HEK293 (cell line): ENCODE measurements at regions not wholly inside any gene's neighbourhood (a gene's known extent, or its start where the extent isn't known, plus 50 kb on each side); places are given as distances from the start of the nearest gene placed in this dataset.

Experiments
- CTCF ChIA-PET: fragments of 350-600 bp; formaldehyde crosslinking; extraction: SDS; loops from one replicate; lab custom pipeline; 2021; ENCODE audit warnings: antibody characterized with exemption; lab: Yijun Ruan, JAX
- POLR2A ChIA-PET: fragments of 300-600 bp; formaldehyde crosslinking; extraction: SDS; loops from one replicate; lab custom pipeline; 2020; ENCODE audit warnings: antibody characterized with exemption, inconsistent platforms; lab: Yijun Ruan, JAX
- H3K27ac ChIP-seq: fragments of 200-500 bp; sonication (Bioruptor generic); 2 replicates; pipeline ENCODE4 v1.5.1; 2014; ENCODE audit warnings: low read depth, low read length, control low read depth, inconsistent platforms; ENCODE audit errors: extremely low read depth
- H3K36me3 ChIP-seq, 2 experiments: fragments of 200-500 bp in 1 of 2; sonication (Bioruptor generic) in 1 of 2; 1 replicate in 1 of 2; 2 replicates in 1 of 2; pipeline ENCODE4 v1.5.1; 2014 to 2017; ENCODE audit warnings: inconsistent platforms in 2 of 2, low read length in 2 of 2; ENCODE audit not compliant: control insufficient read depth in 2 of 2, insufficient read depth in 1 of 2
- H3K4me1 ChIP-seq: fragments of 200-500 bp; sonication (Bioruptor generic); 2 replicates; pipeline ENCODE4 v1.5.1; 2014; ENCODE audit warnings: mild to moderate bottlenecking, low read length, inconsistent platforms; ENCODE audit not compliant: control insufficient read depth, insufficient read depth
- H3K4me3 ChIP-seq: 2 replicates; pipeline ENCODE4 v1.5.1; 2011; ENCODE audit warnings: low read depth, mild to moderate bottlenecking, control low read depth, low read length, moderate library complexity
- H3K9me3 ChIP-seq: fragments of 200-500 bp; sonication (Bioruptor generic); 2 replicates; pipeline ENCODE4 v1.5.1; 2014; ENCODE audit warnings: low read depth, low read length, inconsistent platforms; ENCODE audit not compliant: control insufficient read depth, insufficient read depth
- BCL11A ChIP-seq: fragments of 450-650 bp; formaldehyde crosslinking; IDR thresholded peaks from 2 replicates; pipeline ENCODE4 v1.5.1; 2016; ENCODE audit warnings: low read depth, missing biosample characterization, missing genetic modification characterization
- GLI4 ChIP-seq: fragments of 450-650 bp; formaldehyde crosslinking; IDR thresholded peaks from 2 replicates; pipeline ENCODE4 v1.5.1; 2016; ENCODE audit warnings: missing biosample characterization, missing genetic modification characterization
- KLF9 ChIP-seq: fragments of 450-650 bp; formaldehyde crosslinking; IDR thresholded peaks from 2 replicates; pipeline ENCODE4 v1.5.1; 2016; ENCODE audit warnings: missing biosample characterization, missing genetic modification characterization, low read depth
- REPIN1 ChIP-seq: fragments of 450-650 bp; formaldehyde crosslinking; IDR thresholded peaks from 2 replicates; pipeline ENCODE4 v1.5.1; 2017; ENCODE audit warnings: missing biosample characterization, missing genetic modification characterization, low read depth
- ZBTB1 ChIP-seq: fragments of 450-650 bp; formaldehyde crosslinking; IDR thresholded peaks from 2 replicates; pipeline ENCODE4 v1.5.1; 2016; ENCODE audit warnings: missing biosample characterization, missing genetic modification characterization
- ZBTB21 ChIP-seq: fragments of 450-650 bp; formaldehyde crosslinking; IDR thresholded peaks from 2 replicates; pipeline ENCODE4 v1.5.1; 2017; ENCODE audit warnings: missing biosample characterization, missing genetic modification characterization
- ZBTB8A ChIP-seq: fragments of 450-650 bp; formaldehyde crosslinking; IDR thresholded peaks from 2 replicates; pipeline ENCODE4 v1.5.1; 2016; ENCODE audit warnings: missing biosample characterization, missing genetic modification characterization
- ZFHX2 ChIP-seq: fragments of 450-650 bp; formaldehyde crosslinking; conservative IDR thresholded peaks from 2 replicates; pipeline ENCODE4 v1.5.1; 2016; ENCODE audit warnings: missing biosample characterization, missing genetic modification characterization
- ZNF133 ChIP-seq: fragments of 450-650 bp; formaldehyde crosslinking; IDR thresholded peaks from 2 replicates; pipeline ENCODE4 v1.5.1; 2016; ENCODE audit warnings: missing biosample characterization, missing genetic modification characterization
- ZNF155 ChIP-seq: fragments of 450-650 bp; formaldehyde crosslinking; IDR thresholded peaks from 2 replicates; pipeline ENCODE4 v1.5.1; 2016; ENCODE audit warnings: missing biosample characterization, missing genetic modification characterization
- ZNF350 ChIP-seq: fragments of 450-650 bp; formaldehyde crosslinking; IDR thresholded peaks from 2 replicates; pipeline ENCODE4 v1.5.0; 2017; ENCODE audit warnings: missing biosample characterization, mild to moderate bottlenecking, missing genetic modification characterization
- ZNF366 ChIP-seq: fragments of 450-650 bp; formaldehyde crosslinking; conservative IDR thresholded peaks from 2 replicates; pipeline ENCODE4 v1.5.1; 2016; ENCODE audit warnings: missing biosample characterization, missing genetic modification characterization
- ZNF423 ChIP-seq: fragments of 450-650 bp; formaldehyde crosslinking; IDR thresholded peaks from 2 replicates; pipeline ENCODE4 v1.5.1; 2016; ENCODE audit warnings: missing biosample characterization, missing genetic modification characterization
- ZNF555 ChIP-seq: fragments of 450-650 bp; formaldehyde crosslinking; conservative IDR thresholded peaks from 2 replicates; pipeline ENCODE4 v1.5.1; 2017; ENCODE audit warnings: missing biosample characterization, mild to moderate bottlenecking, missing genetic modification characterization, inconsistent platforms
- ZNF624 ChIP-seq: fragments of 450-650 bp; formaldehyde crosslinking; IDR thresholded peaks from 2 replicates; pipeline ENCODE4 v1.5.1; 2017; ENCODE audit warnings: missing biosample characterization, missing genetic modification characterization
- ZNF658 ChIP-seq: fragments of 450-650 bp; formaldehyde crosslinking; IDR thresholded peaks from 2 replicates; pipeline ENCODE4; 2016; ENCODE audit warnings: missing biosample characterization, missing genetic modification characterization
- ZNF677 ChIP-seq: fragments of 450-650 bp; IDR thresholded peaks from 2 replicates; pipeline ENCODE4 v1.5.0; 2018; ENCODE audit warnings: missing biosample characterization, mild to moderate bottlenecking, missing genetic modification characterization, moderate library complexity
- ZNF707 ChIP-seq: fragments of 450-650 bp; formaldehyde crosslinking; IDR thresholded peaks from 2 replicates; pipeline ENCODE4 v1.5.1; 2016; ENCODE audit warnings: missing biosample characterization, missing genetic modification characterization
- ZNF791 ChIP-seq: fragments of 450-650 bp; formaldehyde crosslinking; IDR thresholded peaks from 2 replicates; pipeline ENCODE4 v1.5.1; 2016; ENCODE audit warnings: missing biosample characterization, missing genetic modification characterization
- ZSCAN30 ChIP-seq: fragments of 450-650 bp; IDR thresholded peaks from 2 replicates; pipeline ENCODE4 v1.5.1; 2018; ENCODE audit warnings: missing biosample characterization, mild to moderate bottlenecking, missing genetic modification characterization, moderate library complexity
- TF ChIP-seq, protein P1 (sequence below): fragments of 450-650 bp; formaldehyde crosslinking; IDR thresholded peaks from 2 replicates; pipeline ENCODE4 v1.5.1; 2016; ENCODE audit warnings: missing biosample characterization, missing genetic modification characterization
- TF ChIP-seq, protein P2 (sequence below): fragments of 450-650 bp; formaldehyde crosslinking; IDR thresholded peaks from 2 replicates; pipeline ENCODE4 v1.5.1; 2017; ENCODE audit warnings: missing biosample characterization, mild to moderate bottlenecking, missing genetic modification characterization, moderate library complexity
- TF ChIP-seq, protein P3 (sequence below): fragments of 450-650 bp; formaldehyde crosslinking; IDR thresholded peaks from 2 replicates; pipeline ENCODE4 v1.5.1; 2016; ENCODE audit warnings: missing biosample characterization, missing genetic modification characterization
- TF ChIP-seq, protein P4 (sequence below): fragments of 450-650 bp; formaldehyde crosslinking; IDR thresholded peaks from 2 replicates; pipeline ENCODE4 v1.5.1; 2017; ENCODE audit warnings: missing biosample characterization, missing genetic modification characterization
- TF ChIP-seq, protein P5 (sequence below): fragments of 450-650 bp; formaldehyde crosslinking; IDR thresholded peaks from 2 replicates; pipeline ENCODE4 v1.5.1; 2016; ENCODE audit warnings: missing biosample characterization, missing genetic modification characterization, low read depth
- TF ChIP-seq, protein P6 (sequence below): fragments of 450-650 bp; formaldehyde crosslinking; IDR thresholded peaks from 2 replicates; pipeline ENCODE4 v1.5.1; 2016; ENCODE audit warnings: missing biosample characterization, missing genetic modification characterization

DNA sequence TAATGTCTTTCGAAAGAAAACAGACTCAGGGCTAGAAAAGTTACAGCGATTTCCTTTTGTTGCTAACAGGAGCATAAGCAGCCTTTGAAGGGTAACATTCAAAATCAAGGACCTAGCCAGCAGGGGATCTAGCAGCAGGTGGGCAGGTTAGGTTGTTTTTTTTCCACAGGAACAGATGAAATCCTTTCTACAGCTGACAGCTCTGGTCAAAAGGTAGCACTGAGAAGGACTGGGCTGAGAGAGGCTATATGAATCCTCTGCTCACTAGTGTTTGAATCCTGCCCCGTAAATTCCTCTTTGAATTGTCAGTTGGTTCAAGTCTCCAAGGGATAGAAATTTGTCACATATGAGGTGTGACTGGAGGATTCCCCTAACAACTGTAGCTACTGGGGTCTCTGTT lies 188.2 kb downstream of the SH2D1A start:
- H3K36me3 ChIP-seq: no peaks in the 10 kb centered on the region
- no peak for TF ChIP-seq ZBTB1 (tag by site-specific recombination)
- no peak for TF ChIP-seq BCL11A (tag by site-specific recombination)
- TF ChIP-seq ZNF791 (tag by site-specific recombination): no peak
- no peak for TF ChIP-seq REPIN1 (tag by site-specific recombination)
- no peak for TF ChIP-seq ZNF658 (tag by site-specific recombination)
- no peak for TF ChIP-seq ZSCAN30 (tag by site-specific recombination)
- TF ChIP-seq, protein P1, sequence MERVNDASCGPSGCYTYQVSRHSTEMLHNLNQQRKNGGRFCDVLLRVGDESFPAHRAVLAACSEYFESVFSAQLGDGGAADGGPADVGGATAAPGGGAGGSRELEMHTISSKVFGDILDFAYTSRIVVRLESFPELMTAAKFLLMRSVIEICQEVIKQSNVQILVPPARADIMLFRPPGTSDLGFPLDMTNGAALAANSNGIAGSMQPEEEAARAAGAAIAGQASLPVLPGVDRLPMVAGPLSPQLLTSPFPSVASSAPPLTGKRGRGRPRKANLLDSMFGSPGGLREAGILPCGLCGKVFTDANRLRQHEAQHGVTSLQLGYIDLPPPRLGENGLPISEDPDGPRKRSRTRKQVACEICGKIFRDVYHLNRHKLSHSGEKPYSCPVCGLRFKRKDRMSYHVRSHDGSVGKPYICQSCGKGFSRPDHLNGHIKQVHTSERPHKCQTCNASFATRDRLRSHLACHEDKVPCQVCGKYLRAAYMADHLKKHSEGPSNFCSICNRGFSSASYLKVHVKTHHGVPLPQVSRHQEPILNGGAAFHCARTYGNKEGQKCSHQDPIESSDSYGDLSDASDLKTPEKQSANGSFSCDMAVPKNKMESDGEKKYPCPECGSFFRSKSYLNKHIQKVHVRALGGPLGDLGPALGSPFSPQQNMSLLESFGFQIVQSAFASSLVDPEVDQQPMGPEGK (tag by site-specific recombination): no peak
- TF ChIP-seq ZNF350 (tag by site-specific recombination): no peak
- ChIA-PET POLR2A (no interaction called here), CTCF (no interaction called here)
- H3K4me3 ChIP-seq: no peak overlapping the region
- H3K27ac ChIP-seq: no peak overlapping the region
- H3K4me1 ChIP-seq: no peaks in the 10 kb centered on the region
- no peaks in the 10 kb centered on the region; the same call in 1 of the 2 replicates for H3K9me3 ChIP-seq

DNA sequence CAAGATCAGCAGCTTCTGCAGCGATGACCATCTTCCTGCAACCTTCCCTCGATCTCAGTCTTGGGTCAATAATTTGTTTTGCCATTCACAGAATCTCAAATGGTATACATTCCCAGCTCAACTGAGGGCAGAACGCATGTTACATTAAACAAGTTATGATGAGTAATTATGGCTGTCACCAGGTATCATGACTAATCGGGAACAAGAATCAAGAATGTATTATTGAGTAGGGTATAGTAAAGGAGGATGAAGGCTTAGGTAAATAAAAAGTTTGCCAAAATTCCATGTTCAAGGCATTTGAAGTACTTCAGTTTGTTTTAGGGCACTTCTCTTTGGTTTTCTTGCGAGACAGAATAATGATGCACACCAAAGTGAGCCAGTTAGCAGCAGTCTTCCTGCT lies 194.1 kb downstream of the SH2D1A start:
- ChIA-PET CTCF (no interaction called here), POLR2A (no interaction called here)
- Histone ChIP-seq H3K36me3 (no peaks in the 10 kb centered on the region), H3K9me3 (no peaks in the 10 kb centered on the region; the same call in 1 of the 2 replicates), H3K27ac (no peak overlapping the region), H3K4me3 (no peak overlapping the region), H3K4me1 (no peaks in the 10 kb centered on the region)
- TF ChIP-seq ZNF707 (tag by site-specific recombination) (no peak), ZNF133 (no peak), ZNF555 (tag by site-specific recombination) (no peak), ZBTB1 (tag by site-specific recombination) (no peak), ZNF423 (tag by site-specific recombination) (no peak), ZNF677 (no peak), ZNF624 (tag by site-specific recombination) (no peak), ZBTB21 (tag by site-specific recombination) (no peak), ZBTB8A (no peak), GLI4 (tag by site-specific recombination) (no peak), ZNF366 (tag by site-specific recombination) (no peak), KLF9 (tag by site-specific recombination) (no peak), ZNF155 (tag by site-specific recombination) (no peak), ZFHX2 (tag by site-specific recombination) (no peak)
- TF ChIP-seq, protein P2, sequence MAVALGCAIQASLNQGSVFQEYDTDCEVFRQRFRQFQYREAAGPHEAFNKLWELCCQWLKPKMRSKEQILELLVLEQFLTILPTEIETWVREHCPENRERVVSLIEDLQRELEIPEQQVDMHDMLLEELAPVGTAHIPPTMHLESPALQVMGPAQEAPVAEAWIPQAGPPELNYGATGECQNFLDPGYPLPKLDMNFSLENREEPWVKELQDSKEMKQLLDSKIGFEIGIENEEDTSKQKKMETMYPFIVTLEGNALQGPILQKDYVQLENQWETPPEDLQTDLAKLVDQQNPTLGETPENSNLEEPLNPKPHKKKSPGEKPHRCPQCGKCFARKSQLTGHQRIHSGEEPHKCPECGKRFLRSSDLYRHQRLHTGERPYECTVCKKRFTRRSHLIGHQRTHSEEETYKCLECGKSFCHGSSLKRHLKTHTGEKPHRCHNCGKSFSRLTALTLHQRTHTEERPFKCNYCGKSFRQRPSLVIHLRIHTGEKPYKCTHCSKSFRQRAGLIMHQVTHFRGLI: no peak
- TF ChIP-seq, protein P3, sequence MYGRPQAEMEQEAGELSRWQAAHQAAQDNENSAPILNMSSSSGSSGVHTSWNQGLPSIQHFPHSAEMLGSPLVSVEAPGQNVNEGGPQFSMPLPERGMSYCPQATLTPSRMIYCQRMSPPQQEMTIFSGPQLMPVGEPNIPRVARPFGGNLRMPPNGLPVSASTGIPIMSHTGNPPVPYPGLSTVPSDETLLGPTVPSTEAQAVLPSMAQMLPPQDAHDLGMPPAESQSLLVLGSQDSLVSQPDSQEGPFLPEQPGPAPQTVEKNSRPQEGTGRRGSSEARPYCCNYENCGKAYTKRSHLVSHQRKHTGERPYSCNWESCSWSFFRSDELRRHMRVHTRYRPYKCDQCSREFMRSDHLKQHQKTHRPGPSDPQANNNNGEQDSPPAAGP (tag by site-specific recombination): no peak
- TF ChIP-seq, protein P4, sequence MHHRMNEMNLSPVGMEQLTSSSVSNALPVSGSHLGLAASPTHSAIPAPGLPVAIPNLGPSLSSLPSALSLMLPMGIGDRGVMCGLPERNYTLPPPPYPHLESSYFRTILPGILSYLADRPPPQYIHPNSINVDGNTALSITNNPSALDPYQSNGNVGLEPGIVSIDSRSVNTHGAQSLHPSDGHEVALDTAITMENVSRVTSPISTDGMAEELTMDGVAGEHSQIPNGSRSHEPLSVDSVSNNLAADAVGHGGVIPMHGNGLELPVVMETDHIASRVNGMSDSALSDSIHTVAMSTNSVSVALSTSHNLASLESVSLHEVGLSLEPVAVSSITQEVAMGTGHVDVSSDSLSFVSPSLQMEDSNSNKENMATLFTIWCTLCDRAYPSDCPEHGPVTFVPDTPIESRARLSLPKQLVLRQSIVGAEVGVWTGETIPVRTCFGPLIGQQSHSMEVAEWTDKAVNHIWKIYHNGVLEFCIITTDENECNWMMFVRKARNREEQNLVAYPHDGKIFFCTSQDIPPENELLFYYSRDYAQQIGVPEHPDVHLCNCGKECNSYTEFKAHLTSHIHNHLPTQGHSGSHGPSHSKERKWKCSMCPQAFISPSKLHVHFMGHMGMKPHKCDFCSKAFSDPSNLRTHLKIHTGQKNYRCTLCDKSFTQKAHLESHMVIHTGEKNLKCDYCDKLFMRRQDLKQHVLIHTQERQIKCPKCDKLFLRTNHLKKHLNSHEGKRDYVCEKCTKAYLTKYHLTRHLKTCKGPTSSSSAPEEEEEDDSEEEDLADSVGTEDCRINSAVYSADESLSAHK (tag by site-specific recombination): no peak
- TF ChIP-seq, protein P5, sequence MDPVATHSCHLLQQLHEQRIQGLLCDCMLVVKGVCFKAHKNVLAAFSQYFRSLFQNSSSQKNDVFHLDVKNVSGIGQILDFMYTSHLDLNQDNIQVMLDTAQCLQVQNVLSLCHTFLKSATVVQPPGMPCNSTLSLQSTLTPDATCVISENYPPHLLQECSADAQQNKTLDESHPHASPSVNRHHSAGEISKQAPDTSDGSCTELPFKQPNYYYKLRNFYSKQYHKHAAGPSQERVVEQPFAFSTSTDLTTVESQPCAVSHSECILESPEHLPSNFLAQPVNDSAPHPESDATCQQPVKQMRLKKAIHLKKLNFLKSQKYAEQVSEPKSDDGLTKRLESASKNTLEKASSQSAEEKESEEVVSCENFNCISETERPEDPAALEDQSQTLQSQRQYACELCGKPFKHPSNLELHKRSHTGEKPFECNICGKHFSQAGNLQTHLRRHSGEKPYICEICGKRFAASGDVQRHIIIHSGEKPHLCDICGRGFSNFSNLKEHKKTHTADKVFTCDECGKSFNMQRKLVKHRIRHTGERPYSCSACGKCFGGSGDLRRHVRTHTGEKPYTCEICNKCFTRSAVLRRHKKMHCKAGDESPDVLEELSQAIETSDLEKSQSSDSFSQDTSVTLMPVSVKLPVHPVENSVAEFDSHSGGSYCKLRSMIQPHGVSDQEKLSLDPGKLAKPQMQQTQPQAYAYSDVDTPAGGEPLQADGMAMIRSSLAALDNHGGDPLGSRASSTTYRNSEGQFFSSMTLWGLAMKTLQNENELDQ (tag by site-specific recombination): no peak
- TF ChIP-seq, protein P6, sequence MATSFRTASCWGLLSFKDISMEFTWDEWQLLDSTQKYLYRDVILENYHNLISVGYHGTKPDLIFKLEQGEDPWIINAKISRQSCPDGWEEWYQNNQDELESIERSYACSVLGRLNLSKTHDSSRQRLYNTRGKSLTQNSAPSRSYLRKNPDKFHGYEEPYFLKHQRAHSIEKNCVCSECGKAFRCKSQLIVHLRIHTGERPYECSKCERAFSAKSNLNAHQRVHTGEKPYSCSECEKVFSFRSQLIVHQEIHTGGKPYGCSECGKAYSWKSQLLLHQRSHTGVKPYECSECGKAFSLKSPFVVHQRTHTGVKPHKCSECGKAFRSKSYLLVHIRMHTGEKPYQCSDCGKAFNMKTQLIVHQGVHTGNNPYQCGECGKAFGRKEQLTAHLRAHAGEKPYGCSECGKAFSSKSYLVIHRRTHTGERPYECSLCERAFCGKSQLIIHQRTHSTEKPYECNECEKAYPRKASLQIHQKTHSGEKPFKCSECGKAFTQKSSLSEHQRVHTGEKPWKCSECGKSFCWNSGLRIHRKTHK (tag by site-specific recombination): no peak
